Trophoblast cell (in vitro differentiated cells and primary cell): ENCODE measurements at regions not wholly inside any gene's neighbourhood (a gene's known extent, or its start where the extent isn't known, plus 50 kb on each side); places are given as distances from the start of the nearest gene placed in this dataset.

Experiments used
- DNase-seq, 2 donors: peaks; one replicate each; pipeline ENCODE4 v3.0.0-alpha.2; 2016
- H2AFZ ChIP-seq: 2 replicates; pipeline ENCODE4 v1.6.1; 2013; ENCODE audit warnings: low read length, moderate library complexity, mild to moderate bottlenecking; ENCODE audit not compliant: insufficient read depth, poor library complexity
- H2AK5ac ChIP-seq: 2 replicates; pipeline ENCODE4 v1.6.1; 2013; ENCODE audit warnings: mild to moderate bottlenecking, low read length
- H2BK120ac ChIP-seq: 2 replicates; pipeline ENCODE4 v1.6.1; 2013; ENCODE audit warnings: low read length, mild to moderate bottlenecking, moderate library complexity; ENCODE audit not compliant: insufficient read depth, poor library complexity
- H2BK12ac ChIP-seq: 2 replicates; pipeline ENCODE4 v1.6.1; 2013; ENCODE audit warnings: mild to moderate bottlenecking, low read length, moderate library complexity
- H2BK5ac ChIP-seq: 2 replicates; pipeline ENCODE4 v1.6.1; 2013; ENCODE audit warnings: low read length, low read depth, moderate library complexity, mild to moderate bottlenecking; ENCODE audit not compliant: poor library complexity
- H3K14ac ChIP-seq: 2 replicates; pipeline ENCODE4 v1.6.1; 2013; ENCODE audit warnings: mild to moderate bottlenecking, low read length
- H3K18ac ChIP-seq: 2 replicates; pipeline ENCODE4 v1.6.1; 2013; ENCODE audit warnings: mild to moderate bottlenecking, low read length
- H3K23ac ChIP-seq: 2 replicates; pipeline ENCODE4 v1.6.1; 2013; ENCODE audit warnings: low read length
- H3K27ac ChIP-seq: 2 replicates; pipeline ENCODE4 v1.5.1; 2013; ENCODE audit warnings: low read depth, mild to moderate bottlenecking, inconsistent platforms, low read length, moderate library complexity
- H3K27me3 ChIP-seq: 2 replicates; pipeline ENCODE4 v1.6.1; 2013; ENCODE audit warnings: inconsistent platforms, mild to moderate bottlenecking, low read length, moderate library complexity; ENCODE audit not compliant: insufficient read depth
- H3K36me3 ChIP-seq, 2 experiments: 1 replicate in 1 of 2; 2 replicates in 1 of 2; pipeline ENCODE4 v1.6.1; 2013; ENCODE audit warnings: low read length in 2 of 2, mild to moderate bottlenecking in 2 of 2, moderate library complexity in 1 of 2; ENCODE audit not compliant: insufficient read depth in 2 of 2, control insufficient read depth in 1 of 2
- H3K4ac ChIP-seq: 2 replicates; pipeline ENCODE4 v1.6.1; 2013; ENCODE audit warnings: low read depth, mild to moderate bottlenecking, low read length, moderate library complexity
- H3K4me1 ChIP-seq, 2 experiments: 1 replicate in 1 of 2; 2 replicates in 1 of 2; pipeline ENCODE4 v1.6.1; 2013; ENCODE audit warnings: low read length in 2 of 2, mild to moderate bottlenecking in 2 of 2, moderate library complexity in 1 of 2; ENCODE audit not compliant: insufficient read depth in 2 of 2, control insufficient read depth in 1 of 2
- H3K4me2 ChIP-seq: 2 replicates; pipeline ENCODE4 v1.6.1; 2013; ENCODE audit warnings: inconsistent platforms, mild to moderate bottlenecking, low read length, moderate library complexity
- H3K4me3 ChIP-seq: 2 replicates; pipeline ENCODE4 v1.5.1; 2013; ENCODE audit warnings: mild to moderate bottlenecking, low read depth, low read length, inconsistent platforms
- H3K79me1 ChIP-seq: one replicate; pipeline ENCODE4 v1.6.1; 2013; ENCODE audit warnings: low read length
- H3K79me2 ChIP-seq: 2 replicates; pipeline ENCODE4 v1.6.1; 2013; ENCODE audit warnings: low read length, mild to moderate bottlenecking; ENCODE audit not compliant: control insufficient read depth, insufficient read depth, poor library complexity
- H3K9ac ChIP-seq: 2 replicates; pipeline ENCODE4 v1.6.1; 2013; ENCODE audit warnings: mild to moderate bottlenecking, low read length
- H3K9me3 ChIP-seq: 2 replicates; pipeline ENCODE4 v1.6.1; 2013; ENCODE audit warnings: low read depth, mild to moderate bottlenecking, control low read depth, inconsistent platforms, low read length; ENCODE audit not compliant: insufficient read depth
- H4K12ac ChIP-seq: 2 replicates; pipeline ENCODE4 v1.6.1; 2013; ENCODE audit warnings: low read depth, mild to moderate bottlenecking, low read length, moderate library complexity
- H4K8ac ChIP-seq: 2 replicates; pipeline ENCODE4 v1.6.1; 2013; ENCODE audit warnings: low read depth, mild to moderate bottlenecking, low read length, moderate library complexity
- H4K91ac ChIP-seq: one replicate; pipeline ENCODE4 v1.6.1; 2013; ENCODE audit warnings: low read depth, mild to moderate bottlenecking, low read length, moderate library complexity
- WGBS: extraction: QIAGEN DNeasy Blood & Tissue Kit; methylation state at CpG from one replicate; pipeline ENCODE4 v1.1.7; 2013; ENCODE audit warnings: missing lambda C conversion rate; ENCODE audit not compliant: insufficient read length, insufficient coverage; ENCODE audit errors: extremely low coverage; 5-methylcytosine and 5-hydroxymethylcytosine counted together

DNA sequence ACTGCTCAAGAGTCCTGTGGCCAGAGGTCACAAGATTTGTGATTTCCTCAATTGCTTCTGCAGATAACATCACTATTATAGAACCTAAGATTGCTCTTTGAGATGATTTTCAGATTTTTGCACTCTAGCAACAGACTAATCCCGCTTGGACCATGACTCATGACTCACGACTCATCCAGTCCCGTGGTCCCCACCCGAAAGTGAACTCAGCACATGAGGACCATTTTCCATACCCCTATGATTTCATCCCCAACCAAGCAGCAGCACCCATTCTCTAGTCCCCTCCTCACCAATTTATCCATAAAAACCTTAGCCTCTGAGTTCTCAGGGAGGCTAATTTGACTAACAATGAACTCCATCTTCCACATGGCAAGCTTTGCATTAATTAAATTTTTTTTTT, 106.3 kb upstream of the ALCAM start:
- WGBS, result no CpG with 5 or more reads among the region's 4 CpGs

GRCh38 chr3:105274536-105274935, 92.2 kb upstream of the ALCAM start:
- no peaks in the 10 kb centered on the region for H3K4me1 ChIP-seq

More for the DNA sequence above, 106.3 kb upstream of the ALCAM start:
- H3K36me3 ChIP-seq, result no peaks in the 10 kb centered on the region
- H3K4me1 ChIP-seq, result no peaks in the 10 kb centered on the region
- no peak overlapping the region for H3K4ac ChIP-seq
- no peak overlapping the region for H4K8ac ChIP-seq
- no peak overlapping the region for H2BK12ac ChIP-seq
- H2BK5ac ChIP-seq, result no peak overlapping the region
- H3K23ac ChIP-seq, result no peak overlapping the region
- no peaks in the 10 kb centered on the region for H3K79me2 ChIP-seq
- no peak for DNase-seq
- no peak overlapping the region for H3K14ac ChIP-seq
- no peak overlapping the region for H4K91ac ChIP-seq
- H3K27me3 ChIP-seq, result no peaks in the 10 kb centered on the region
- no peak overlapping the region for H4K12ac ChIP-seq
- H2AK5ac ChIP-seq, result no peak overlapping the region
- H3K9me3 ChIP-seq, result no peaks in the 10 kb centered on the region
- H3K4me2 ChIP-seq, result no peak overlapping the region
- H2AFZ ChIP-seq, result no peak overlapping the region
- H3K79me1 ChIP-seq, result no peaks in the 10 kb centered on the region
- H3K18ac ChIP-seq, result no peak overlapping the region
- no peak overlapping the region for H3K4me3 ChIP-seq
- H3K27ac ChIP-seq, result no peak overlapping the region
- no peak overlapping the region for H3K9ac ChIP-seq
- no peak overlapping the region for H2BK120ac ChIP-seq

DNA sequence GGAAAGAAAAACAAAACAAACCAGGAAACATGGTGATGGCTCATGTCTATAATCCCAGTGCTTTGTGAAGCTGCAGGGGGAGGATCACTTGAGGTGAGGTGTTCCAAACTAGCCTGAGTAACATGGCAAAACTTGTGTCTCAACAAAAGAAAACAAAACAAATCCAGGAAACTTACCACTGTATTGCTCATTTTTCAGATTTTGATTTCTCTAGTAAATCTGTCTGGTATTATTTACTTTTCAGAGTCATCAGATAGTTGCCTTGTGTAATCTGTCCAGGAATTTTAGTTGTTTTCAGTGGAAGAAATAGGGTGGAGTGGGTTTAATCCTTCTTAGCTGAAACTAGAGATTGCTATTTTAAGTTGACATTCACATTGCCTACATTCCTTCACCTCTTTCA, 91.8 kb upstream of the ALCAM start:
- H3K4me1 ChIP-seq, result no peaks in the 10 kb centered on the region
- H3K18ac ChIP-seq, result no peak overlapping the region
- H2BK12ac ChIP-seq, result no peak overlapping the region
- H2AFZ ChIP-seq, result no peak overlapping the region
- no peak overlapping the region for H3K27ac ChIP-seq
- no peak overlapping the region for H2BK120ac ChIP-seq
- no peak overlapping the region for H4K12ac ChIP-seq
- DNase-seq, result no peak
- no peaks in the 10 kb centered on the region for H3K9me3 ChIP-seq
- H3K4ac ChIP-seq, result no peak overlapping the region
- no peak overlapping the region for H3K14ac ChIP-seq
- no peaks in the 10 kb centered on the region for H3K36me3 ChIP-seq
- no peak overlapping the region for H3K23ac ChIP-seq
- H3K4me3 ChIP-seq, result no peak overlapping the region
- no peaks in the 10 kb centered on the region for H3K79me1 ChIP-seq
- H4K8ac ChIP-seq, result no peak overlapping the region
- no peak overlapping the region for H2BK5ac ChIP-seq
- no peaks in the 10 kb centered on the region for H3K27me3 ChIP-seq
- no peak overlapping the region for H4K91ac ChIP-seq
- H2AK5ac ChIP-seq, result no peak overlapping the region
- H3K4me2 ChIP-seq, result no peak overlapping the region
- no peaks in the 10 kb centered on the region for H3K79me2 ChIP-seq
- no peak overlapping the region for H3K9ac ChIP-seq

More at GRCh38 chr3:105274536-105274935, 92.2 kb upstream of the ALCAM start:
- H4K91ac ChIP-seq, result no peak overlapping the region
- no peak overlapping the region for H2BK12ac ChIP-seq
- no peak overlapping the region for H4K12ac ChIP-seq
- no peaks in the 10 kb centered on the region for H3K79me1 ChIP-seq
- no peak overlapping the region for H2AK5ac ChIP-seq
- no peak overlapping the region for H2BK120ac ChIP-seq
- no peaks in the 10 kb centered on the region for H3K79me2 ChIP-seq
- H3K4me2 ChIP-seq, result no peak overlapping the region
- H3K27me3 ChIP-seq, result no peaks in the 10 kb centered on the region
- DNase-seq, result no peak
- no peaks in the 10 kb centered on the region for H3K9me3 ChIP-seq
- H3K9ac ChIP-seq, result no peak overlapping the region
- H4K8ac ChIP-seq, result no peak overlapping the region
- H3K27ac ChIP-seq, result no peak overlapping the region
- no peak overlapping the region for H2BK5ac ChIP-seq
- H3K14ac ChIP-seq, result no peak overlapping the region
- no peak overlapping the region for H3K18ac ChIP-seq
- H3K4me3 ChIP-seq, result no peak overlapping the region
- H3K23ac ChIP-seq, result no peak overlapping the region
- no peaks in the 10 kb centered on the region for H3K36me3 ChIP-seq
- H3K4ac ChIP-seq, result no peak overlapping the region
- no peak overlapping the region for H2AFZ ChIP-seq

GRCh38 chr3:105277656-105278055, 89.1 kb upstream of the ALCAM start:
- H2BK12ac ChIP-seq, result no peak overlapping the region
- no CpG with 5 or more reads among the region's 3 CpGs for WGBS
- no peaks in the 10 kb centered on the region for H3K79me1 ChIP-seq
- no peak overlapping the region for H2BK5ac ChIP-seq
- no peak overlapping the region for H3K27ac ChIP-seq
- no peak for DNase-seq
- no peak overlapping the region for H4K8ac ChIP-seq
- H4K91ac ChIP-seq, result no peak overlapping the region
- no peak overlapping the region for H3K4me3 ChIP-seq
- no peak overlapping the region for H2AFZ ChIP-seq
- no peak overlapping the region for H3K14ac ChIP-seq
- H3K4ac ChIP-seq, result no peak overlapping the region
- H3K18ac ChIP-seq, result no peak overlapping the region
- H3K9ac ChIP-seq, result no peak overlapping the region
- no peak overlapping the region for H4K12ac ChIP-seq
- H3K36me3 ChIP-seq, result no peaks in the 10 kb centered on the region
- H3K9me3 ChIP-seq, result no peaks in the 10 kb centered on the region
- H2AK5ac ChIP-seq, result no peak overlapping the region
- H2BK120ac ChIP-seq, result no peak overlapping the region
- H3K27me3 ChIP-seq, result no peaks in the 10 kb centered on the region
- H3K23ac ChIP-seq, result no peak overlapping the region
- H3K4me1 ChIP-seq, result no peaks in the 10 kb centered on the region
- no peak overlapping the region for H3K4me2 ChIP-seq
- H3K79me2 ChIP-seq, result no peaks in the 10 kb centered on the region

DNA sequence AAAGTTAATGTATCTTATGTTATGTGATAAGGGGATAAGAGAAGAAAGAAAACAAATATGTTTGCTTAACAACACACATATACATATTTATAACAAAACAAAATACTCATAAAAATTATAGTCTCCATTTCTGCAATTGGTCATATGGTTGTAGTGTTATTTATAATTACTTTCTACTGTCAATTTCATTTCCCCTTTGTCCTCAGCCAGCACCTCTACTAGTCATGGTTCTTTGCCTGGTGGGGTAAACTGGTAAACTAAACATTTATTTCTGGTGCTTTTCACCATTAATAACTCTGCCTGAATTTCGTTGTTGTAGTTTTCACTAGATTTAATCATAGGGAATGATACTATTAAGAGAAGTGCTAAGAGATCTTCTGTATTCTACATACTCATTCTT, 88.0 kb upstream of the ALCAM start:
- Histone ChIP-seq H3K79me1 (no peaks in the 10 kb centered on the region), H2BK5ac (no peak overlapping the region), H3K4ac (no peak overlapping the region), H3K36me3 (no peaks in the 10 kb centered on the region), H3K4me2 (no peak overlapping the region), H3K79me2 (no peaks in the 10 kb centered on the region), H3K27me3 (no peaks in the 10 kb centered on the region), H3K27ac (no peak overlapping the region), H3K14ac (no peak overlapping the region), H4K12ac (no peak overlapping the region), H3K4me1 (no peaks in the 10 kb centered on the region), H4K91ac (no peak overlapping the region), H3K23ac (no peak overlapping the region), H2AK5ac (no peak overlapping the region), H3K4me3 (no peak overlapping the region), H2AFZ (no peak overlapping the region), H2BK12ac (no peak overlapping the region), H2BK120ac (no peak overlapping the region), H3K9ac (no peak overlapping the region), H3K18ac (no peak overlapping the region), H4K8ac (no peak overlapping the region), H3K9me3 (no peaks in the 10 kb centered on the region)
- WGBS, result no CpG with 5 or more reads among the region's 1 CpG
- no peak for DNase-seq
